GM21367 (cell line): ENCODE measurements at regions not wholly inside any gene's neighbourhood (a gene's known extent, or its start where the extent isn't known, plus 50 kb on each side); places are given as distances from the start of the nearest gene placed in this dataset.
"Not testable (repeated sequence)": the region's sequence is repeated elsewhere in the genome, so short reads cannot be mapped to it uniquely, and the experiment has no call there.

Experiments
- ATAC-seq: cut with Tn5 transposase; IDR thresholded peaks from one replicate; pipeline ENCODE4 v1.9.1; 2021; ENCODE audit not compliant: unreplicated experiment

GRCh38 chr16:17759451-17760390 is 289.0 kb upstream of the XYLT1 start:
- ATAC-seq = no peak

GRCh38 chr16:17757808-17758207 is 287.0 kb upstream of the XYLT1 start:
- ATAC-seq = no peak

- no peak for ATAC-seq
Observed at GRCh38 chr16:17755158-17755557, 284.4 kb upstream of the XYLT1 start.

GRCh38 chr16:17753434-17753833 is 282.7 kb upstream of the XYLT1 start:
- ATAC-seq = no peak

GRCh38 chr16:17749706-17750105 is 278.9 kb upstream of the XYLT1 start:
- no peak for ATAC-seq

GRCh38 chr16:17748044-17748719 is 277.4 kb upstream of the XYLT1 start:
- ATAC-seq = no peak

GRCh38 chr16:17747081-17747756 is 276.5 kb upstream of the XYLT1 start:
- ATAC-seq = no peak

GRCh38 chr16:17744921-17745572 is 274.3 kb upstream of the XYLT1 start:
- no peak for ATAC-seq

GRCh38 chr16:17743578-17743977 is 272.8 kb upstream of the XYLT1 start:
- ATAC-seq = no peak

- no peak for ATAC-seq
Observed at GRCh38 chr16:17743158-17743557, 272.4 kb upstream of the XYLT1 start.

GRCh38 chr16:17735099-17735498 is 264.3 kb upstream of the XYLT1 start:
- ATAC-seq = not testable (repeated sequence)

- no peak for ATAC-seq
Observed at GRCh38 chr16:17729820-17730219, 259.1 kb upstream of the XYLT1 start.

GRCh38 chr16:17728196-17728595 is 257.4 kb upstream of the XYLT1 start:
- no peak for ATAC-seq

GRCh38 chr16:17724242-17724898 is 253.6 kb upstream of the XYLT1 start:
- ATAC-seq = no peak

GRCh38 chr16:17723531-17724134 is 252.9 kb upstream of the XYLT1 start:
- no peak for ATAC-seq

- ATAC-seq = no peak
Observed at GRCh38 chr16:17718495-17718894, 247.7 kb upstream of the XYLT1 start.

- no peak for ATAC-seq
Observed at GRCh38 chr16:17705847-17706246, 235.1 kb upstream of the XYLT1 start.

GRCh38 chr16:17696616-17697015 is 225.9 kb upstream of the XYLT1 start:
- ATAC-seq = no peak

GRCh38 chr16:17692484-17692883 is 221.7 kb upstream of the XYLT1 start:
- ATAC-seq = no peak

GRCh38 chr16:17691899-17692176 is 221.1 kb upstream of the XYLT1 start:
- ATAC-seq = no peak
